ENCODE measurements at regions not wholly inside any gene's neighbourhood (a gene's known extent, or its start where the extent isn't known, plus 50 kb on each side); places are given as distances from the start of the nearest gene placed in this dataset.

GRCh38 chr14:54207476-54208462 is 189.0 kb upstream of the CDKN3 start:
- DNase-seq (ENCODE audit: low read depth in 2 of 2), result no peak

GRCh38 chr14:54208751-54209150 is 188.1 kb upstream of the CDKN3 start:
- no peak for DNase-seq (ENCODE audit: low read depth in 2 of 2)

- no peak for DNase-seq (ENCODE audit: low read depth in 2 of 2)
Observed at GRCh38 chr14:54209511-54210250, 187.1 kb upstream of the CDKN3 start.

- no peak for DNase-seq (ENCODE audit: low read depth in 2 of 2)
Observed at GRCh38 chr14:54211551-54212308, 185.1 kb upstream of the CDKN3 start.

GRCh38 chr14:54213536-54213935 is 183.3 kb upstream of the CDKN3 start:
- DNase-seq (ENCODE audit: low read depth in 2 of 2), result no peak

GRCh38 chr14:54216827-54217226 is 180.0 kb upstream of the CDKN3 start:
- DNase-seq (ENCODE audit: low read depth in 2 of 2), result no peak

- DNase-seq (ENCODE audit: low read depth in 2 of 2), result no peak
Observed at GRCh38 chr14:54219261-54220070, 177.3 kb upstream of the CDKN3 start.

- no peak for DNase-seq (ENCODE audit: low read depth in 2 of 2)
Observed at GRCh38 chr14:54220071-54220703, 176.6 kb upstream of the CDKN3 start.

GRCh38 chr14:54220704-54221431 is 175.9 kb upstream of the CDKN3 start:
- no peak for DNase-seq (ENCODE audit: low read depth in 2 of 2)

GRCh38 chr14:54221432-54221803 is 175.4 kb upstream of the CDKN3 start:
- no peak for DNase-seq (ENCODE audit: low read depth in 2 of 2)

- DNase-seq (ENCODE audit: low read depth in 2 of 2), result no peak
Observed at GRCh38 chr14:54221971-54222370, 174.8 kb upstream of the CDKN3 start.

GRCh38 chr14:54223831-54224402 is 172.9 kb upstream of the CDKN3 start:
- DNase-seq (ENCODE audit: low read depth in 2 of 2), result no peak

- no peak for DNase-seq (ENCODE audit: low read depth in 2 of 2)
Observed at GRCh38 chr14:54225457-54226060, 171.2 kb upstream of the CDKN3 start.

GRCh38 chr14:54226103-54226502 is 170.7 kb upstream of the CDKN3 start:
- no peak for DNase-seq (ENCODE audit: low read depth in 2 of 2)

GRCh38 chr14:54226558-54226957 is 170.2 kb upstream of the CDKN3 start:
- no peak for DNase-seq (ENCODE audit: low read depth in 2 of 2)

GRCh38 chr14:54229136-54229535 is 167.7 kb upstream of the CDKN3 start:
- DNase-seq (ENCODE audit: low read depth in 2 of 2), result no peak

- no peak for DNase-seq (ENCODE audit: low read depth in 2 of 2)
Observed at GRCh38 chr14:54230645-54231044, 166.2 kb upstream of the CDKN3 start.

GRCh38 chr14:54232735-54233134 is 164.1 kb upstream of the CDKN3 start:
- DNase-seq (ENCODE audit: low read depth in 2 of 2), result no peak

GRCh38 chr14:54241517-54241916 is 155.3 kb upstream of the CDKN3 start:
- DNase-seq (ENCODE audit: low read depth in 2 of 2), result no peak
